GM19397 (cell line): ENCODE measurements at regions not wholly inside any gene's neighbourhood (a gene's known extent, or its start where the extent isn't known, plus 50 kb on each side); places are given as distances from the start of the nearest gene placed in this dataset.
A peak's percentile ranks its signal among the peaks of the same experiment; 100 is the strongest.
"Not testable (repeated sequence)": the region's sequence is repeated elsewhere in the genome, so short reads cannot be mapped to it uniquely, and the experiment has no call there.

ENCODE experiments used
- ATAC-seq: cut with Tn5 transposase; IDR thresholded peaks from one replicate; pipeline ENCODE4 v1.9.1; 2021; ENCODE audit warnings: mild to moderate bottlenecking, moderate library complexity; ENCODE audit not compliant: unreplicated experiment

DNA sequence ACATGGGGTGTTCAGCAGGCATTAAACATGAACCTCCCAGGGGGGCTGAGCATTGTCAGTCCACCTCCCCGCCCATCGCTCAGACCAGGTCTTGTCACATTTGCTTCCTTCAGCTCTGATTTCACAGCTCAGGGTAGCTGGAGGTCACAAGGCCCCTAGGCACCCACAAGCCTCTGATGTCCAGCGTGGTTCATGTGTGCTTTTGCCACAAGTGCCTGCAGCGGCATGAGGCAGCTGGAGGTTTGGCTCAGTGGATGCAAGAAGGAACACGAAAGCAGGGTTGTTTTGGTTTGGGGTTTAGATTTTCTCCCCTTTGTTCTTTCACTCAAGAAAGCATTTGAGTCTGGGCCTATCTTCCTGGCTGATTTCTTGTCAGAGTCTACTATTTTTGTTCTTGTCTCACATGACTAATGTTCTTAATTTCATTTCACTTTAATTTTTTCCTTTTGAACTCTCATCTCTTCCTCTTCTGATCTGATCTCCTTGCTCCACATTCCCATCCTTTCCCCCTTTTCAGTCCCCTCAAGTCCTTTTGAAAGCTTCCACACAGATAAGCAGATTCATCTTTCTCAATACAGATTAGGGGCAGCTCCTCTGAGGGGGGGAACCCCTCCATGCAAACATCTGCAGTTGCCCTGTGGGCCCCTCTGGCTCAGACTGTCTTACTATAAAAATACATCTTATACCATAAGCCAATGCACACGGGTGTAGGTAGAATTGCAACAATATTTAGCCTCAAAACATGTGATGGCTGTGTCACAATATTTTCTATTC is 68.1 kb upstream of the CEP85L start:
- peak; percentile 63 for ATAC-seq

DNA sequence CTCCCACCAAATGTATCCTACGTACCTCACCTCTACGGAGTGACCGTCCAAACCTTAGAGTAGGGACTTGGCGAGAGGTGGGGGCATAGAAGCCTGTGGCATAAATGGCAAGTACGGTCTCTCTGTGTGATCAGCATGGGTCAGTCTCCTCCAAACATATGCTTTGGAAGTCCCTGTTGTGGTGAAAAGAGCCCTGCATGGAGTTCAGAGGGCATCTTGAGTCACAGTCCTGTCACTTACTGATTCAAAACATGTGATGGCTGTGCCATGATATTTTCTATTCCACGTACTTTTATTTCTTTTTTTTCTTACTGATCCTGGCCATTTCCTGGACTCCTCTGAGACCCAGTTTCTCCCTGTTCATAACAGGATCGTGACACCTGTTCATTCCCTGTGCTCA is 67.5 kb upstream of the CEP85L start:
- no peak for ATAC-seq

DNA sequence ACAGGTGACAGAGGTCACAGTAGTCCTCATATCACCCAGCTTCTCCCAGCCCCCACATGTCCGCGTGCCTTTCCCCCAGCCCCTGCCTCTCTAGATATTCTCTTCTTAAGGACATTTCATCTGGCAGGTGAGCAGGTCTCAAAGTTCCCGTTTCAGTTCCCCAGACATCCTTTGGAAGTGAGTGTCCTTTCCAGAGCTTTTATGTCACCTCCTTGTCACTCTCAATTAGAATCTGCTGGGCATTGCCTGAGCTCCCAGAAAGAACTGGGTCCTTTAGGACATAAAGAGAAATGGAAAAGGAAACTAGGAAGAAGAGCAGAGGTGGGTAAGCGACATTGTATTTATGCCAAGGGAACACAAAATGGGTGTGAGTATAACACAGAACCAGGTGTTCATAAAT is 66.9 kb upstream of the CEP85L start:
- ATAC-seq, result no peak

DNA sequence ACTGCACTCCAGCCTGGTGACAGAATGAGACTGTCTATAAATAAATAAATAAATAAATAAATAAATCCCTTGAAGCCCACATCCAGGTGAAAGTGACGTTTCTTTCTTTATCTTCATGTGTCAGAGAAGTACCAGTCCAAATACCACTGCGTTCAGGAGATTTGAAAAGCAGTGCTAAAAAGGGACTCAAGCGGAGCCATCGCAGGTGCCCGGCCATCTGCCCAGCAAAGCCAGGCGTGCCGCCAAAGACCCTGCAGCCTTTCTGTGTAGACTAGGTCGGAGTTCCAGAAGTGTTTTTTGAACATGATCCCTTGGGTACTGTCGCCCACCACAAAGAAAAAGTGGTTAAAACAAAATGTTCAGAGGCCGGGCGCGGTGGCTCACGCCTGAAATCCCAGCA is 65.7 kb upstream of the CEP85L start:
- ATAC-seq, result no peak

DNA sequence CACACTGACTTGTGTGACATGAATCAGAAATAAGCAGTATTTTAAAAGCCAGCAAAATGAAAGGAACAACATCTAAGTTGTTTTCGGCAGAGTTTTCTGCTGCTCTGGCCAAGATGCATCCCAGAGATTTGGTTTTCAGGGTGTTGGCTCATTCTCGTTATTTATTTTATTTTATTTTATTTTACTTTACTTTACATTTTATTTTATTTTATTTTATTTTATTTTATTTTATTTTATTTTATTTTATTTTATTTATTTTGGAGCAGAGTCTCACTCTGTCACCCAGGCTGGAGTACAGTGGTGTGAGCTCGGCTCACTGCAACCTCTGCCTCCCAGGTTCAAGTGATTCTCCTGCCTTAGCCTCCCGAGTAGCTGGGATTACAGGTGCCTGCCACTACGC is 64.5 kb upstream of the CEP85L start:
- not testable (repeated sequence) for ATAC-seq

DNA sequence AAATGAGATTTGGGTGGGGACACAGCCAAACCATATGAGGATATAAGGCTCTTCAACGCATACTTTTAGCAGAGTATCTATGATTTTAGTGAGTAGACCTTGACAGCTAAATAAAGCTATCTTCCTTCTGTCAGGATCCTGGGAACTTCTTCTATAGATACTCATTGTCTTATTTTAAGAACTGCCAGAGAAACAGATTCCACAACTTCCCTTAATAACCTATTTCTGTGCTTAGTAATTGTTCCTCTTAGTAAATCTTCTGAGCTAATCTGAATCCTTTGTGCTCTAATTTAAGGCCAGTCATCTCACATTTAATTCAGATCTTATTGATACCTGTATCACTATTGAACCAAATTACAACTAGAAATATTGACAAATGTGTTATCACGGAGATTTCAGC is 64.0 kb upstream of the CEP85L start:
- no peak for ATAC-seq

DNA sequence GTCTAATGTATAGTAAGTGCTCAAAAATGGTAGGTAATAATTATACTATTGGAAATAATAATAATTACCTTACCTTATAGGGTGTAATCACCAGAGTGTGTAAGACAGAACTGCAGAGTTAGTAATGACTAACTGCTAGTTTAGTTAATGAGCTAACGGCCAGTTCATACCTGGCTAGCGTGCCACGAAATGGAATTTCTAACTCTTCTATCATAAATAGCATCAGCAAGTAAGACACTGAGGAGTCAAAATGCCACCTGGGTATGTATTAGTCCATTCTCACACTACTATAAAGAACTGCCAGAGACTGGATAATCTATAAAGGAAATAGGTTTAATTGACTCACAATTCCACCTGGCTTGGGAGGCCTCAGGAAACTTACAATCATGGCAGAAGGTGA is 63.4 kb upstream of the CEP85L start:
- no peak for ATAC-seq

DNA sequence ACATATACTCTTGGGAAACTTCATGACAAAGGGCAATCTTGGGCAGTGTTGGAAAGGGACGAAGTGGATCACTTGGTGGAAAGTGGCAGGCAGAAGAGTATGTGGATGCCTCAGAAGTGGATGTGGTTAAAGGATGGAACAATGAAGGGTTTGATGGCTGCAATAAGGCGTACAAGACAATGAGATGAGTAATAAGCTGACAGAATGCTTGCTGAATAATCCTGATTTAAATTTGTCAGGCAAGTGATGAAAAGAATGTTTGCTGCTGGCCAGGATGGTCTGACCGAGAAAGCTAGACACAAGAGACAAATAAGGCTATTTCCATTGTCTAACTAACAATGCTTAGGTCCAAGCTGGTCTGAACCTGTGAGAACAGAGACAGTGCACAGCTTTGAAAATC is 61.6 kb upstream of the CEP85L start:
- ATAC-seq, result no peak

DNA sequence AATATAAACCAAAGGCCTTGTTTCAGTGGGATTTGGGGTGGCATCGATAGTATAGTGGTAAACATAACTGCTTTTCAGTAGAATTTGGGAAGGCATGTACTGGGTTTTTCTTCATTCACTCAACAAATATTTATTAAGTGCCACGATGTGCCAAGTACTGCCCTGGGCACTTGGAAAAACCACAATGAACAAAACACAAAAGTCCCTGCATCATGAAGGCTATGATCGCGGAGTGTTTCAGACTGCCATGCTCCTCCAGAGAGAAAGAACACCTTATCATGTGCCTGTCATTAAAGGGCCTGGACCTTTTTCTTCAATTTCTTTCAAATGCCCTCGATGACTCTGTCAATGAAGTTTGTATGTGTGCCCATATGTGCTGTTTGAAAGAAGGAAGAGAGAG is 59.2 kb upstream of the CEP85L start:
- ATAC-seq, result no peak

DNA sequence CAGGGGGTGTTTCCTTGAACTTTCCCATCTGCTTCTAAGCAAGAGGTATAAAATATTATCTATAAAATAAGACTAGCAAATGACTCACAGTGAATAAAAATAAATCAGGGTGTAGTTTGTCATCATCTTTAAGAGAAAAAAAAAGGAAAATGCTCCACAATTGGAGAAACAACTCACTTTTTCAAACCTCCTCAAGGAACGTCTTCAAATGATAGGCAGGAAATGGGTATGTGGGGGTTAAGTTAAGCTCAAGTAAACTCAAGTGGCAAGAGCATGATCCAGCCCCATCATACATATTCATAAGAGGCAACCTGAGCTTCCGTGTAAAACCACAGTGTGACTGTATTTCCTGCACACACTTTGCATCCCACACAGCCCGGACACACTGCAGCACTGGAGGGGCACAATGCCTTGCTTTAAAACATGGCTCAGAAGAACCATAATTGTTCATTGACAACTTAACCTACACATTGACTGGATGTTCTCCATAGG is 58.5 kb upstream of the CEP85L start:
- peak; percentile 94 for ATAC-seq

DNA sequence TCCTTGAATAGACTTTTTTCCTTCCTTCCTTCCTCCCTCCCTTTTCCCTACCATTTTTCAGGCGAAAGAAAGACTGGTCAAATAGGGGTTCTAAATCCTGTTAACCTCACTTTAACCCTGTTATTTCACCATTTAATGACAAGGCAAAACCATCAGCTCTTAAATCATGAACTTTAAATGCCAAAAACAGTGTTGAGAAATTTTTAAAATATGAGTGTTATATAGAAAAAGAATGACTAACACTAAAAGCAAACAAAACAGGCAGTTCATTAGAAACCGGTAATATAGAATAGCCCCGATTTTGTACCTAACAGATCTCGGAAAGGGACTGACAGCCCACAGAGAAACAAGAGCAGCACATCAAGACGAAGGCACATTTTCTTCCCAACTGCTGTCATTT is 57.4 kb upstream of the CEP85L start:
- ATAC-seq, result no peak

DNA sequence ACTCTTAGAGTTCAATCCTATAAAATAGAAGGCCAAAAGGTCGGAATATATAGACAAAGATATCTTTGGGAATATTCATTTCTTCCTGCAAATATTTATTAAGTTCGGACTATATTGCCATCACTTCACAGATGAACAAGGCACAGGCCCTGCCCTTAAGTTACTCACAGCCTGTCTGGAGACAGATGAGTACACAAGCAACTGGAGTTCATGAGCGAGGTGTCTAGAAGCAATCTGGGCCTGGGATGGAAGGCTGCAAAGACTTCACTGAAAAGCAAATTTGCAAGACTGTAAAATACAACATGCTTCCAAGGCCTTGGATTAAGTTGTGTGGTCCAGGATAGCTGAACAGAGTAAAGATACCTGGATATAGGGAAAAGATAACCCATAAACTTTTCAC is 56.7 kb upstream of the CEP85L start:
- no peak for ATAC-seq

DNA sequence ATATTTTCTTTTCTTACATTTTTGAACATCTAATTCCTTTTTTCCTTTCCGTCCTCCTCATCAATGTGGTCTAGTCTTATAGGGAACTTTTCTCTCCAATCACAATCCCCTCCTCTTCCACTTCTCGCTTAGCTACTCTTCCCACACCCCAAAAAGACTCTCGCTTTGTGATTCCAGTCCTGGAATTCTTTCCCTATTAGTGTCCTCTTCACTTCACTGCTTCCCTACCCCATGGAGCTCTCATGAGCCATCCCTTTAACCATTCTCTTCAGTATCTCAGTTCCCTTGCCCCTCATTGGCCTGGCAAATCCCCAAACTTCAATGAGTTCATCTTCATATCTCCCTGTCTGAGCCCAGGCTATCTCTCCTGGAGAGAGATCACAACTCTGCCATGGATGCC is 55.3 kb upstream of the CEP85L start:
- no peak for ATAC-seq

DNA sequence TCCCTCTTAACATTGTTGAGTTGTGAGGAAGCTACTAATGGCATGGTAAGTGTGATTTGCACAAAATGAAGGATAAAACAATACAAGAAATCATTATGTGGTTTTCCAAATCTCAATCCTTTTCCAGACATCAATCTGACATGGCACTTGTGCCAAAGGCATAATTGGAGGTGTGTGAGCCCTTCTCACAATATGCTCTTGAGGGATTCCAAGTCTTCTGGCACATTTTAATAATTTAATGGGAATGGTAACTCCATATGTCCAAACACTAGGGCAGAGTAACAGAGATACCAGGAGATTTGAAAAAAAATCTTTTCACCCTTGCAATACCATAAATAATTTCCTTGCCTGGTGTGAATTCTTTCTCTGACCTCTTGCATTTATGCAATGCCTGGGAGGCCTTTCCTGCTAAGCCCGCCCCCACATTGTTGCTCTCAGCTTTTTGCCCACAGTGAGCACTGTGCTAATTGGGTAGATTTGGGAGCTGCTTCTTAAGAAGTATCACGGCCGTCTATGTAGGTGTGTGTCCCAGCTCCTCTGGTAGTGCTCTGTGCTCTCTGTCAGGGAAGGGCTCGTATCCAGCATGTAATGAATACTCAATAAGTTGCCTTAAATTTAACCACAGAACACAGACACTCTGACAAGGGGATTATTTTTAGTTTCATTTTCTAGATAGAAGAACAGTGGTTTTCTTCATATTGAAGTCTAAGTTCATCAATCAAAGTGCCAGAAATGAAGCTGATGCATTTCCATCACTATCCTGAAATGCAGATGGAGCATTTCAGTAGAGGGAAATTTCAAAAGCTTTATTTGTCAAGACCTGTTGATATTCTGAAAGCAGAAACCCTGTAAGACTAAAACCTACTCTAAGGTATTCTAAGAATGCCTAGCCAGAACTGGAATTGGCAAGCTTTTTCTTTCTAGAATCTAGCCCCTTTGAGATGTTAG is 54.4 kb upstream of the CEP85L start:
- peak; percentile 36 for ATAC-seq

DNA sequence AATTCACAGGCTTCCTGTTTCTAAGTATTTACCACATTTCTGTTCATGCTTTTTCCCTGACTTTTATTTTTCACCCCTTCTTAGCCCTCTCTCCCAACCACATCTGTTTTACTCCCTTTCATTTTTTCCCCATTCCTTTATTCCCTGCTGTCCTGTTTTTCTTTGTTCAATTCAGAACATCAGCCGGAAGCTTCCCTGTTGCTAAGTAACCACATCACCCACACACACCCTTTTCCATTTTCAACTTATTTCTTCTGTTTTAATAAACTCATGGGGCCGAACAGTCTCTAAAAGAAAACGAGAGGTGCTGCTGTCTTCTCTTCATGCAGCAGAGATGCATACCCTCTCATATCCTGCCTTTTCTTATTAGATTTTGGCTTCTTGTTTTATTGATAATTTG is 53.5 kb upstream of the CEP85L start:
- no peak for ATAC-seq

DNA sequence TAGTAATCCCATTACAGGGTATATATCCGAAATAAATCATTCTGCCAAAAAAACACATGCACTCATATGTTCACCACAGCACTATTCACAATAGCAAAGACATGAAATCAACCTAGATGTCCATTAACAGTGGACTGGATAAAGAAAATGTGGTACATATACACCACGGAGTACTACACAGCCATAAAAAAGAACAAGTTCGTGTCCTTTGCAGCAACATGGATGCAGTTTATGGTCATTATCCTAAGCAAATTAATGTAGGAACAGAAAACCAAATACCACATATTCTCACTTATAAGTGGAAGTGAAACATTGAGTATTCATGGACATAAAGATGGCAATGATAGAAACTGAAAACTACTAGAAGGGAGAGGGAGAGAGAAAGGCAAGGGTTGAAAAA is 49.9 kb upstream of the CEP85L start:
- ATAC-seq, result not testable (repeated sequence)
